ENCODE measurements at regions not wholly inside any gene's neighbourhood (a gene's known extent, or its start where the extent isn't known, plus 50 kb on each side); places are given as distances from the start of the nearest gene placed in this dataset.
A peak's percentile ranks its signal among the peaks of the same experiment; 100 is the strongest.
"Not testable (repeated sequence)": the region's sequence is repeated elsewhere in the genome, so short reads cannot be mapped to it uniquely, and the experiment has no call there.

- TF ChIP-seq, protein P1, sequence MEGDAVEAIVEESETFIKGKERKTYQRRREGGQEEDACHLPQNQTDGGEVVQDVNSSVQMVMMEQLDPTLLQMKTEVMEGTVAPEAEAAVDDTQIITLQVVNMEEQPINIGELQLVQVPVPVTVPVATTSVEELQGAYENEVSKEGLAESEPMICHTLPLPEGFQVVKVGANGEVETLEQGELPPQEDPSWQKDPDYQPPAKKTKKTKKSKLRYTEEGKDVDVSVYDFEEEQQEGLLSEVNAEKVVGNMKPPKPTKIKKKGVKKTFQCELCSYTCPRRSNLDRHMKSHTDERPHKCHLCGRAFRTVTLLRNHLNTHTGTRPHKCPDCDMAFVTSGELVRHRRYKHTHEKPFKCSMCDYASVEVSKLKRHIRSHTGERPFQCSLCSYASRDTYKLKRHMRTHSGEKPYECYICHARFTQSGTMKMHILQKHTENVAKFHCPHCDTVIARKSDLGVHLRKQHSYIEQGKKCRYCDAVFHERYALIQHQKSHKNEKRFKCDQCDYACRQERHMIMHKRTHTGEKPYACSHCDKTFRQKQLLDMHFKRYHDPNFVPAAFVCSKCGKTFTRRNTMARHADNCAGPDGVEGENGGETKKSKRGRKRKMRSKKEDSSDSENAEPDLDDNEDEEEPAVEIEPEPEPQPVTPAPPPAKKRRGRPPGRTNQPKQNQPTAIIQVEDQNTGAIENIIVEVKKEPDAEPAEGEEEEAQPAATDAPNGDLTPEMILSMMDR (IDR thresholded peaks at IDR 0.05; ENCODE audit: partially characterized antibody, unreplicated experiment) = no peak
- Mint-ChIP-seq H3K36me3 (ENCODE audit: unreplicated experiment) (no peaks in the 10 kb centered on the region), H3K4me1 (ENCODE audit: low read depth, unreplicated experiment) (no peaks in the 10 kb centered on the region), H3K27me3 (ENCODE audit: unreplicated experiment) (peaks cover 9% of the 10 kb centered on the region), H3K27ac (ENCODE audit: unreplicated experiment) (no peak overlapping the region), H3K4me3 (ENCODE audit: unreplicated experiment) (peak overlapping the region; percentile 78), H3K9me3 (ENCODE audit: unreplicated experiment) (no peaks in the 10 kb centered on the region)
- DNase-seq = peak; percentile 94
Measured at GRCh38 chr2:242088471-242089212, 219.1 kb downstream of the RTP5 start.

DNA sequence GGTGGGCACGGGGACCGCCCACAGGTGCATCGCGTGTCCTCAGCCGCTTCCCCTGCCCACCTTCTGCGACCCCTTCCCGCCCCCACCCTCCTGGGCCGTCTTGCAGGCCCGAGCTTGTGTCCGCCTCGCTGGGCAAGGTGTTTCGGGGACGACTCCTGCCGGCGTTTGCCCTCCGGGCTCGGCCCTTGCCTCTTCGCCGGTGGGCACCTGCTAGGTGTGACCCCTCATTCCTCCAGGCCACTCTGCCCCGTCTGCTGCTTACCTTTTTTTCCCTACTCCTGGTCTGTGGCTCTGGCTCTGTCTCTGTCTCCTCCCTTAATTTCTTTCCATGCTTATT is 219.7 kb downstream of the RTP5 start:
- not testable (repeated sequence) for H3K36me3 Mint-ChIP-seq (ENCODE audit: unreplicated experiment); H3K27me3 Mint-ChIP-seq (ENCODE audit: unreplicated experiment); H3K27ac Mint-ChIP-seq (ENCODE audit: unreplicated experiment); H3K9me3 Mint-ChIP-seq (ENCODE audit: unreplicated experiment); DNase-seq; H3K4me1 Mint-ChIP-seq (ENCODE audit: low read depth, unreplicated experiment)
- peak overlapping the region; percentile 78 for H3K4me3 Mint-ChIP-seq (ENCODE audit: unreplicated experiment)

DNA sequence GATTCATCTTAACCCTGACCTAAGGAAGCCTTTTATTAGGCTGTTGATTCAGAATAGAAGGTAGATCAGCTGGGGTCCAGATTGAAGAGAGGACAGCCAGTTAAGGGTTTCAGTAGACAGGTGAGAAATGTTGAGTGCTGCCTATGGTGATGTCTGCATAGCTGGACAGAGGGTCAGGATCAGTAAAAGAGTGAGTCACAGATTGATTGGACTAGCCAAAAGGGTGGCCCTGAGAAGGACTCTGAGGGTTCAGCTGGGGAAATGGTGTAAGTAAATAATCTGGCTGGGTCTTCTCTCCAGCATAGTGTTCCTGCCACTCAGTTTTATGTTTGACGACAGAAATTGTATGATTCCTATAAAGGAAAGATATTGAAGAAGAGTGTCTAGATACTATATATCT is 227.7 kb downstream of the RTP5 start:
- H3K9me3 Mint-ChIP-seq (ENCODE audit: unreplicated experiment); H3K36me3 Mint-ChIP-seq (ENCODE audit: unreplicated experiment); DNase-seq; H3K27ac Mint-ChIP-seq (ENCODE audit: unreplicated experiment); H3K4me3 Mint-ChIP-seq (ENCODE audit: unreplicated experiment); H3K27me3 Mint-ChIP-seq (ENCODE audit: unreplicated experiment); H3K4me1 Mint-ChIP-seq (ENCODE audit: low read depth, unreplicated experiment): not testable (repeated sequence)

- TF ChIP-seq, protein P1 (IDR thresholded peaks at IDR 0.05; ENCODE audit: partially characterized antibody, unreplicated experiment) = no peak
- Mint-ChIP-seq H3K27me3 (ENCODE audit: unreplicated experiment) (no peaks in the 10 kb centered on the region), H3K27ac (ENCODE audit: unreplicated experiment) (no peak overlapping the region), H3K4me3 (ENCODE audit: unreplicated experiment) (no peak overlapping the region), H3K4me1 (ENCODE audit: low read depth, unreplicated experiment) (no peaks in the 10 kb centered on the region), H3K9me3 (ENCODE audit: unreplicated experiment) (no peaks in the 10 kb centered on the region), H3K36me3 (ENCODE audit: unreplicated experiment) (no peaks in the 10 kb centered on the region)
- DNase-seq = no peak
Measured at GRCh38 chr2:242098034-242098433, 228.5 kb downstream of the RTP5 start.

DNA sequence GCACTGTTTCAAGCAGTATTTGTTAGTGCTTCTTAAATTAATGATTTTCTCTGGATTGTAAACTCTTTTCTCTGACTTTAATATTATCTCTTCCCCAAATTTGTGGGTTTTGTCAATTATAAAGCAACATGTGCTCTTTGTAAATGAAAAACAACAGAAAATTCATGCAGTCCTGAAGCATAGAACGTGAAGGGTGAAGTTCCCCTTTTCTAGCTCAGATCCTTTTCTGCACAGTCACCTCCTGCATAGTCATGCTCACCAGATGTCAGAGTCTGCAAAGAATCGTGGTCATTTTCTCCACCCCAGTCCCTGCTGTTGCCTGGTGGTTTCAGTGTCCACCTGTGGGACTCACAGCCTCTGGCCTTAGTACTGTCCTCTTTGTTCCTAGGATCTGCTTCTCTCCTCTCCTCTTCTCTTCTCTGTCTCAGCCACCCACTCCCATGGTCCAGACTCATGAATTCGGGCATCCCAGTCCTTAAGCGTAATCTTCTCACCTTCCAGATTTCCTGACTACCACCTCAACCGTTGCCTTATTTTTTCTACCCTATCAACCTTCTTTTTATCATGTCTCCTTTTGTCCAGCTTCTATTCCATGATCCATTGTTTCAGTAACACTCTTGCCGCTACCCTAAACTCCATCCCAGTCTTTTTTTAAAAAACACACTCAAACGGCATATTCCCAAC is 229.1 kb downstream of the RTP5 start:
- Mint-ChIP-seq H3K36me3 (ENCODE audit: unreplicated experiment) (no peaks in the 10 kb centered on the region), H3K9me3 (ENCODE audit: unreplicated experiment) (no peaks in the 10 kb centered on the region), H3K27ac (ENCODE audit: unreplicated experiment) (no peak overlapping the region), H3K4me1 (ENCODE audit: low read depth, unreplicated experiment) (no peaks in the 10 kb centered on the region), H3K4me3 (ENCODE audit: unreplicated experiment) (no peak overlapping the region), H3K27me3 (ENCODE audit: unreplicated experiment) (no peaks in the 10 kb centered on the region)
- TF ChIP-seq, protein P1 (IDR thresholded peaks at IDR 0.05; ENCODE audit: partially characterized antibody, unreplicated experiment) = no peak
- DNase-seq = no peak

DNA sequence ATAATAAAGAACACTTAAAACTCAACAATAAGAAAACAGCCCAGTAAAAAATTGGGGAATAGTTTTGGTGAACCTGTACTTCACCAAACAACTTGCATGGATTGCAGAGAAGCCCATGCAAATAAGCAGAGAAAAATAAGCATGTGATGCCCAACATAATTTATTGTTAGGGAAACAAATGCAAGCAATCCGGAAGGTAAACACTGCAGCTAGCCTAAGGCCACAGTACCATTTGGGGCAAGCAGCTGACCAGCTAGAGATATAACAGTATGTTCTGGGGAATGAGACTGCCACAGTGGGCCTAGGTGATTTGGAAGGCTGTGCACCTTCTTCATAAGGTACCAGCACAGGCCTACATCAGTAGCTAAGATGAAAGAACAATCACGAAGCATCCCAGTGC is 233.6 kb downstream of the RTP5 start:
- H3K27me3 Mint-ChIP-seq (ENCODE audit: unreplicated experiment); DNase-seq; H3K4me1 Mint-ChIP-seq (ENCODE audit: low read depth, unreplicated experiment); H3K27ac Mint-ChIP-seq (ENCODE audit: unreplicated experiment); H3K4me3 Mint-ChIP-seq (ENCODE audit: unreplicated experiment); H3K9me3 Mint-ChIP-seq (ENCODE audit: unreplicated experiment); H3K36me3 Mint-ChIP-seq (ENCODE audit: unreplicated experiment): not testable (repeated sequence)

- not testable (repeated sequence) for H3K4me1 Mint-ChIP-seq (ENCODE audit: low read depth, unreplicated experiment)
Measured at GRCh38 chr2:242104202-242104956, 234.8 kb downstream of the RTP5 start.

GRCh38 chr2:242107065-242107464 is 237.5 kb downstream of the RTP5 start:
- not testable (repeated sequence) for H3K36me3 Mint-ChIP-seq (ENCODE audit: unreplicated experiment); H3K27ac Mint-ChIP-seq (ENCODE audit: unreplicated experiment); DNase-seq; H3K9me3 Mint-ChIP-seq (ENCODE audit: unreplicated experiment); H3K4me3 Mint-ChIP-seq (ENCODE audit: unreplicated experiment); H3K27me3 Mint-ChIP-seq (ENCODE audit: unreplicated experiment); H3K4me1 Mint-ChIP-seq (ENCODE audit: low read depth, unreplicated experiment)

More at GRCh38 chr2:242104202-242104956, 234.8 kb downstream of the RTP5 start:
- not testable (repeated sequence) for H3K4me3 Mint-ChIP-seq (ENCODE audit: unreplicated experiment); DNase-seq; H3K36me3 Mint-ChIP-seq (ENCODE audit: unreplicated experiment); H3K27ac Mint-ChIP-seq (ENCODE audit: unreplicated experiment); H3K9me3 Mint-ChIP-seq (ENCODE audit: unreplicated experiment); H3K27me3 Mint-ChIP-seq (ENCODE audit: unreplicated experiment)
